ENCODE measurements at regions not wholly inside any gene's neighbourhood (a gene's known extent, or its start where the extent isn't known, plus 50 kb on each side); places are given as distances from the start of the nearest gene placed in this dataset.
"Not testable (repeated sequence)": the region's sequence is repeated elsewhere in the genome, so short reads cannot be mapped to it uniquely, and the experiment has no call there.

DNA sequence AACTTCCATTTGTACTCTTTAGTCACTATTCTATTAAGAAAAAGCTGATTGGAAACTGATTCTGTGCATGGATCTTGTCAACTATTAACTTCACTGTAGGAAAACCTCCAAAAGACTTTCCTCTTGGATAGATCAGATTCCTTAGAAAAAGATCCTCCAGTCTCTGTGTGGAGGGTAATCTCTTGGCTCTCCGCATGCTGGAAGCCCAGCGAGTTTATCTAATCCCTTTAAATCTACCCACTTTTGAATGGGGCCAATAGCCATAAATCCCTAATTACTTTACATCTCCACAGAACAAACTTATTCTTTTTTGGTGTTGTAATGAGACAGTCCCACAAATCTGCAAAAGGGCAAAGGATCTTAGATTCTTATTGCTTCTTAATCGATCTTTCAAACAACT is 1206.4 kb upstream of the ADGRL4 start:
- no peak for DNase-seq (ENCODE audit: low spot score)

DNA sequence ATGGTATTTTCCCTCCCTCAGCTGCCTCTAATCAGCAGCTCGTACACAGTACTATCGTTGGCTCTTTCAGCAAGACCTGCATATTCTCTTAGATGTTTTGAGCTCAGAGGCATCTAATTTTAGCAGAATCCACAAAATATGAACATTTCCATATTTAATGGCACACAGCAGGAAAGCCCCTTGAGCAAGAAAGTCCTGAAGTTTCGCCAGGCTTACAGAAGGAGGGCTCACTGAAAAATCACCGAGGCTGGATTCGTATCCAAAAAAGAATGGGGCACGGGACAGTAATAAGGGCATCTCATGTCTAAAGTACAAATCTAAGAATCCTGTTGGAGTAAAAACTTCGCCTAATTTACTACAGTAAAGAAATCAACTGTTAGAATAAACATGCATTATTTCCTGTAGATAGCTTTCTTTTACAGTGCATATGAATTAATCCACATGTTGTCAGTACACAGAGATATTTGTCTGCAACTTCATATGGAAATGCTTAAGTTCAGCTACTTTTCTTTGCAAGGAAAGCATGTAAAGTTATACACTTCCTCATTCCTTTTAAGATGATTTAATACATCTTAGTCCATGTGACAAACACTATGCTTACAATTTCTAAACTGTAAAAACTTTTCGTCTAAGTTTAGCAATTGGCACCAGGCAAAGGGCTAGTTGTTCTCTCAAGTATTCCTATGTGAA is 1205.3 kb upstream of the ADGRL4 start:
- DNase-seq (ENCODE audit: low spot score), result no peak

DNA sequence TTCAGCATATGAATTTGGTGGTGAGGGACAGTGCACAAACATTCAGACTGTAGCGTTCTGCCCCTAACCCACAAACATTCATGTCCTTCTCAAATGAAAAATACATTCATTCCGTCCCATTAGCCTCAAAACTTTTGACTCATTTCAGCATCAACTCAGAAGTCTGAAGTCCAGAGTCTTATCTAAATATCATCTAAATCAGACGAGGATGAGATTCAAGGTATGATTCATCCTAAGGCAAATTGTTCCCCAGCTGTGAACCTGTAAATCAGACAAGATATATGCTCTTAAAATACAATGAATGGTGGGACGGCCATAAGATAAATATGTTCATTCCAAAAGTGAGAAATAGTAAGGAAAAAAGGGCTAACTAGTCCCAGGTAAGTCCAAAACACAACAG is 1195.6 kb upstream of the ADGRL4 start:
- DNase-seq (ENCODE audit: low spot score), result no peak

DNA sequence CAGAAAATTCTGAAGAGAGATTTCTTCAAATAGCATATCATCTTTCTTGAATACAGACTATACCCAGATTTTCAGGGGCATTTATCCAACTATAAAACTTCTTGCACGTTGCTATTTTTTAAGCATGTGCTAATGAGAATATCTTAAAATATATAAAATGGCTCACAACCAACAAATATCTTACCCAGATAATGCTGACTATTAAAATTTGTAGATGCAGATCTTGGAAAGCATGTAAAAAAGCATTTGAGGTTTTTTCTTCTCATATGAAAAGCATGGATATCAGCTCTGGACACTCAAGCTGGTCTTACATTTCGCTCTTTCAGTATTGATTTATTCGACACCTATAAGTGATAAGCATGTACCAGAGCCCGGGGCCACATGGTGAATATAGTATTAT is 1187.7 kb upstream of the ADGRL4 start:
- no peak for DNase-seq (ENCODE audit: low spot score)

DNA sequence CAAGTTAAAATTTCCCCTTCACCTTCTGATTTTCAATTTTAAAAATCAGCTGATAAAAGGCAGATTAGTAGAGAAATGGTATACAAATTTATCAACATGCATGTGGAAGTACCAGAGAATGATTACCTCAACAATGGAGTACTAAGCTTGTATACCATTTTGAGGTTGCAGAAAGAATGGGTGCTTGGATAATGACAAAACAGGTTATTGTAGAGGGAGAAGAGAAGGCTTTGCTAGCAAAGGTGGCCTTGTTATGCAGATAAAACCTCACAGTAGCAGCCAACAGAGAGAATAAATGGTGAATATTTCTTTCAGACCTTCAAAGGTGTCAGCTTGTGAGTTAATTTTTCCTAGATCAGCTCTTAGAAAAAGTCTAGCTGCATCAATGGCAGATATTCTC is 1174.9 kb upstream of the ADGRL4 start:
- no peak for DNase-seq (ENCODE audit: low spot score)

DNA sequence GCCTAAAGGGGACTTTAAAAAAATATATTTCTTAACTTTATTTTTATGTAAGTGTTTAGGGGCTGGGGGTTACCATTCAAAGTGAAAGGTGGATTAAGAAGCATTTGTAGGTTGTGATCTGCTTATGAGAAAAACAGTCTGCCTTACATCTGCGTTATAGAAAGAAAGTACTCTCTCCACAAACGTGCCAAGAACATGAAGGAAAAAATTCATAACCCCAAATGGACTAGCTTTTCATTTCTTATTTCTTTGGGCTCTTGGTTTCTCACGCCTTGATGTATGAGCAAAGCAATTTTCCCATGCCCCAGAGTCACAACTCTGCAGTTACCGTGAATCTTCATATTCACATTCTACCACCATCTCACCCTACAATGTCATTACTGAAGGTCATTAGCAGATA is 1165.1 kb upstream of the ADGRL4 start:
- DNase-seq (ENCODE audit: low spot score), result no peak

DNA sequence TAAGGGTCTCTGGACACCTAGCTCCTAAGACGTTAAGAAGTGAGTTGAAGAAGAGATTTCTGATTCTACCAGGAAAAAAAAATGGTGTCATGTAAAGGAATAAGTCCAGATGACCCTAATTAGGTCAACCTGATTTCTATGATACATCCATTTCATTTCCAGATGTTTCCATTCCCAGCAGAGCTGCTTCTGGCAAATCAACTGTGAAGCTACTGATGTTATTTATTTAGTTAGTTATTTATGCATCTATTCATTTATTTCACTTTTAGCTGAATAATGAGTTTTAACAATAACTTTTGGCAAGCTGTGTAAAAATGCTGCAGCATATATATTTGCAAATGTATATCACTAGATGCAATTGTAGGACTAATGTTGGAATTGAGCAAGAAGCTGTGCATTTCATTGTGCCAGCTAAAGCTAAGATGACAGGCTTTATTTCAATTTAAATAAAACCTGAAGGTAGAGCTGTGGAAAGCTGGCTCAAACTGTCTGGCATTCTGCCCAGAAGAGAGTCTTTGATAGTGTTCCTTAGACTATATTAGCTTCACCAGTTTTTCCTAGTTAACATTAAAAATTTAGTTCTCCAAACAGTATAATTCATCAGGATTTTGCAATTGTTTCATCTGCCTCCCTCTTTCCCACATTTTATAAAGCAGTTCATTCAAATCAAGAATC is 1164.4 kb upstream of the ADGRL4 start:
- DNase-seq (ENCODE audit: low spot score), result no peak

DNA sequence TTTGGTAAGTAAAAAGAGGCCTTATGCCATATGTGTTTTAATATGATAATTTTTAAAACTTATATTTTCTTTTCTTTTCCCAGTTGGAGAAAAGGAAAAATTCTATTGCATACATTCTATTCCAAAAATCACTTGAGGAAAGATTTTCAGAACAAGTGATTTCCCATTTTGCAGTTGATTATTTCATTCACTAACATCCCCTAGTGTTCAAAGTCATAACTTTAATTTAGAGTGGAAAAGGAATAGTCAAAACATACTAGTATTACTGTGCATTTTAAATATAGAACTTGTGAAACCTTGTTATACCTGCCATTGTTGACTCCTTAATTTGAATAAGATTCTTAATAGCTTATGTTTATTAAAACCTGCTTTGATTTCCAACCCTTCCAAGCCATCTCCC is 1157.6 kb upstream of the ADGRL4 start:
- no peak for DNase-seq (ENCODE audit: low spot score)

DNA sequence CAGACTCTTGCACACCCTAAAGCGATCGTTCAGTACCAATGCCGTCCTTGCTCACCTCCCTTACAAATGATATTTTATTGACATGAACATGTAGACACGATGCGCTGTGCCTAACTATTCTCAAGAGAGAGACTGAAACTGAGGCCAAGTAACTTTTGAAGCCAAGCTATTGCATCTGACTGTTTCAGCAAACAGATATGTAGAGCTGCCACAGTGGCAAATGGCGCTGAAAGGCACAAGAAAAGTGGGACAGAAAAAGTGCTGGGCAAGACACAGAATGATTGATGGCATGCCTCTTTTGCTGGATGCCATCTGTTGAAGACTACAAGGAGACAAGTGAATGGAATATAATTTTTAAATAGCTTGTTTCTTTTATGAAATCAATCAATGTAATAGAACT is 1157.2 kb upstream of the ADGRL4 start:
- no peak for DNase-seq (ENCODE audit: low spot score)

DNA sequence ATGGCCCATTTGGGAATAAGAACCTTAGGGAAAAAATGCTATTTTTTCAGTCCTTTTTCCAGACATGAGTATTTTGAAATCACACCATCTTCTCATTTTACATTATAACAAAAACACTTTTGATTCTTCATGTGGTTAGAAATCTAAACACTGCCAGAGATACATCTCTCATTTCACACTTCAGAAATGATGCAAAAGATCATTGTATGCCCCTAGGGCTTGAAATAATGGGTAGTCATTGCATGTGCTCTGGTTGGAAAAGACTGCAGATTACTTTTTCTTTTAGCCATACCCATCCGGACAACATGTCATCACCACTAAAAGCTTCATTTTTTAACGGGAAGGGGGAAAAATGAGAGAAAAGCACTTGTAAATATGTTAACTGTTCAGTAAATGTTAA is 1152.2 kb upstream of the ADGRL4 start:
- DNase-seq (ENCODE audit: low spot score), result no peak

DNA sequence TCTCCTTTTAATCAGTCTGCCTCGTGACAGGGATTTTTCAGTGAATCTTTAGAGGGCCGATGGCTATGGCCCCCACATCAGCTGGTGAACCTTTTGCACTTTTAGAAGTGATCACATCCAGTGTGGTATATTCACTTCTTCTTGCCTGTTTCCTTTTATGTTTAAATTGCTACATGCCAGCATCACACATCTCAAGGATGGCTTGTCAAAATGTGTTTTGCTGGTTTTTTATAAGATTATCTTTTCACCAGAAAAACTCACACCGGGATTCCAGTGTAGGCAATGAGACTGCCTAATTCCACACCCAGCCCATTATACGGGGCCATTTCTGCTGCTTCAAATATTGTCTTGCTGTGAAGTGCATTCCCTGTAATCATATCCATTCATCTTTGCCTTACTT is 1151.7 kb upstream of the ADGRL4 start:
- no peak for DNase-seq (ENCODE audit: low spot score)

DNA sequence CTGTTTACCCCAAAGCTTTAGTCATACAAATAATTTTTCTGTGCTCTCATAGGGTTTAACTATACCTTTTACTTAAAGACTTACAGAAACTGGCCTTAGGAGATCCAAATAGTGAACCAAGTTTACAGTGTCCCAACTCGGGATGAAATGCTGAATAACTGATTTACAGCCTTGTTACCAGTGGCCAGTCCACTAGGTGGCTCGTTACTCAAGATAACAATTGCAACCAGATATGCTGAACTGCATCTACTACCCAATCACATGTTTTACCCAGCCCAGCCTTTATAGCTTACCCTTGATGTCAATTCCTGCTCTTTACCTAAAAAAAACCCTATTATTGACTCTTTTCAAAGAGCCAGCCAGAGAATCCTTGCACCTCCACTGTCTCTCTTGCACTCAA is 1148.8 kb upstream of the ADGRL4 start:
- DNase-seq (ENCODE audit: low spot score), result no peak

DNA sequence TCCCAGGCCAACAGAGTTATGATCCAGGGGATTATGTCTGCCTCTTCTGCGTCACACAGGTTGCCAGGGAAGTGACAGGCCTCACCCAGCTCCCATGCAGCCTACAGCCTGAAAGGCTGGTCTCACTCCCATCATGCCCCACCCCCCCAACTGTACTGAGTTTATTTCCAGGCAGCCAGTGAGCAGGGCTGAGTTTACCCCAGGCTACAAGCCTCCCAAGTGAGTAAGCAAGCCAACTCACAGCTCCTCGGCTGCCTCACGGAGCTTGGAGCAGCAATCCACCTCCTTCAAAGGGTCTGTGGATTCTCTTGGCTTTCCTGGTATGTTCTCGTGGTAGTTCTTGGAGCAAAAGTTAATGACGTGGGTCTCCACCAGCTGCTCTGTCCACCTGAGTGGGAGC is 1147.6 kb upstream of the ADGRL4 start:
- no peak for DNase-seq (ENCODE audit: low spot score)

DNA sequence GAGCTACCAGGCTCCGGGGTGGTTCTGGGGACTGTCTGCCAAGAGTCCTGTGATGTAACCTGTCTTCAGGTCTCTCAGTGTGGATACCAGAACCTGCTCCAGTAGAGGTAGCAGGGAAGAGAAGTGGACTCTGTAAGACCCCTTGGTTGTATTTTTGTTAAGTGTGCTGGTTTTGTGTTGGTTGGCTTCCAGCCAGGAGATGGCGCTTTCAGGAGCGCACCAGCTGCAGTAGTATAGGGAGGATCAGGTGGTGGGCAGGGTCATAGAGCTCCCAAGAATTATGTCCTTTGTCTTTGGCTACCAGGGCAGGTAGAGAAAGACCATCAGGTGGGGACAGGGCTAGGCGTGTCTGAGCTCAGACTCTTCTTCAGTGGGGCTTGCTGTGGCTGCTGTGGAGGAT is 1147.2 kb upstream of the ADGRL4 start:
- DNase-seq (ENCODE audit: low spot score), result no peak

DNA sequence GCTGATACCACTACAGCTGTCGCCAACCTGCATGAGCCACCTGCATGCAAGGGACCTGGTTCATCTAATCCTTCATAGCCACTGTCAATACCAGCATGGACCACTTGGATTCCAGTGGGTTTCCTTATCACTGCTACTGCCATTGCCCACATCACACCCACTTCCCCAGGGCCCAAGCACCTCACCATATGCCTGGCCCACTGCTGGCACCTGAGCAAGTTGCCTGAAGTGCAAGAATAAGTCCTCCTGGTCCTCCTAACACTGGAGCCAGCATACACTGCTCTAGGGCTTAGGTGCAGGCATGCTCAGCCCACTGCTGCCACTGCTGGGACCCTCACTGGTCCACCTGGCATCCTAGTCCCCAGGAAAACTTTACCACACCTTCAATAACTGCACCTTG is 1136.8 kb upstream of the ADGRL4 start:
- no peak for DNase-seq (ENCODE audit: low spot score)

DNA sequence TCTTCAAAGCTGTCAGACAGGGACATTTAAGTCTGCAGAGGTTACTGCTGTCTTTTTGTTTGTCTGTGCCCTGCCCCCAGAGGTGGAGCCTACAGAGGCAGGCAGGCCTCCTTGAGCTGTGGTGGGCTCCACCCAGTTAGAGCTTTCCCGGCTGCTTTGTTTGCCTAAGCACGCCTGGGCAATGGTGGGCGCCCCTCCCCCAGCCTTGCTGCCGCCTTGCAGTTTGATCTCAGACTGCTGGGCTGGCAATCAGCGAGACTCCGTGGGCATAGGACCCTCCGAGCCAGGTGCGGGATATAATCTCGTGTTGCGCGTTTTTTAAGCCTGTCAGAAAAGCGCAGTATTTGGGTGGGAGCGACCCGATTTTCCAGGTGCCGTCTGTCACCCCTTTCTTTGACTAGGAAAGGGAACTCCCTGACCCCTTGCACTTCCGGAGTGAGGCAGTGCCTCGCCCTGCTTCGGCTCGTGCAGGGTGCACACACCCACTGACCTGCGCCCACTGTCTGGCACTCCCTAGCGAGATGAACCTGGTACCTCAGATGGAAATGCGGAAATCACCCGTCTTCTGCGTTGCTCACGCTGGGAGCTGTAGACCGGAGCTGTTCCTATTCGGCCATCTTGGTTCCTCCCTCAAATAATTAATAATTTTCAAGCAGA is 1131.5 kb upstream of the ADGRL4 start:
- not testable (repeated sequence) for DNase-seq (ENCODE audit: low spot score)

DNA sequence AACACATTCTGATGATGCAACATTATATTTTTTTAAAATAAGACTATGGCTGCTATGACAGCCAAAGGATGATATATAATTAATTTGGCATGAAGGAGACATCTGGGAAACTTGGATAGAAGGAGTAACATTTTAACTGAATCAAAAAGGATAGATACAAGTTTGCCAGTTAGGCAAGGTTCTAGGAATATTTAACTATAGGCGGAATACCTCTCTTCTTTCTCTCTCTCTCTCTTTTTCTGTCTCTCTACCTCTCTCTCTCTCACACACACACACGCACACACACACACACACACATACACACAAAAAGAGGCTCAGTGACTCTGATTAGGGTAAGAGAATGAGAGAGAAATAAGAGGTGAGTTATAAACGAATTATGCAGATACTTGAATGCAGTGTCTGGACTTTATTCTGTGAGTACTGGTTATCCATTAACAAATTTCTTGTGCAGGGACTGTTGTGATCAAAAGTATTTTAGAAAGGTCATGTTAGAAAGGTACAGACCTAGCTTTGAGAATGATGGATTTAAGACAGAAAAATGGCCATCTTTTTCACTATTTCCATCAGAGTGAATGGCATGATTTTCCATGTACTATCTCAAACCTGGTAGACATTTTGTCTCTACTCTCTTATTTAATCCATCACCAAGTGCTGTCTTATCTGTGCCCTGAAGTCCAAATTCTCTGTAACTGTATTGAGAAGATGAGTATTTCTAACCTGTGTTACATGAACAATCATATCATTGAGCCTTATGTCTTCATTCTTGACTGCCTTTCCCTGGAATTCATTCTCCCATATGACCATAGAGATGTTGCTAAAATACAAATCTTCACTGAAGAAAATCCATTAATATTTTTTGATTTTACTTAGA is 1106.9 kb upstream of the ADGRL4 start:
- no peak for DNase-seq (ENCODE audit: low spot score)

DNA sequence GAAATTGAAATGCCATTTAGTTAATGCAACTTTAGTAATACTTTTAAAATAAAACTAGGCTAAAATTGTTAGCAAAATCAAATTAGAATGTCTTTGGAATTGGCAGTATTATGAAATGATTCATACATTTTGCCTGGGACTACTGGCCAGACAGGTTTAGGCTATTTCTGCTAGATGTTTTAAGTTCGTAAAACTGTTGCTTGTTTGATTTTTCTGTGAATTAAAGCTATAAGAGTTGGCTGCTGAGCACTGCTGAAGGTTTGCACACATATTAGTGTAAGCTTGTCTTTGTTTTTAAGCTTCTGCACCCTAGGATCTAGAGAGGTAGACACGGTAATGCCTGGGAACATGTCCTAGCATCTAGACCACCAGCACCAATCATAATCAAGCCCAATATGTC is 1094.6 kb upstream of the ADGRL4 start:
- DNase-seq (ENCODE audit: low spot score), result no peak

DNA sequence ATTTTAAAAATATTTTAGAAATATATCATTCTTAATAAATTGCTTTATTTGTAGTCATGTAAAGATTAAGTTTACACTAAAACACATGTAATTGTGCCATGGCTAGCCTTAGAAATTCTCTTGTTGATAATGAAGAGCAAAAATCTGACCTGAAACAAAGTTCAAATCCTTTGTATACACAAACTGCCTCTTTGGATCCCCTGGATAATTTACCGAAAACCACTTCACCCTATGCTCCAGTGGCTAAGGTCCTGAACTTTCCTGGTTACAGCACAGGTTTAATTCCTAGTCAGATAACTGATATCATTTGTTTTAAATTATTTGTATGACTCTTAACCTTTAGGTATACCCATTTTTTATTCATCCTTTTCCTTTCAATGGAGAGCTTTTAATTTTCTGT is 1093.2 kb upstream of the ADGRL4 start:
- no peak for DNase-seq (ENCODE audit: low spot score)

DNA sequence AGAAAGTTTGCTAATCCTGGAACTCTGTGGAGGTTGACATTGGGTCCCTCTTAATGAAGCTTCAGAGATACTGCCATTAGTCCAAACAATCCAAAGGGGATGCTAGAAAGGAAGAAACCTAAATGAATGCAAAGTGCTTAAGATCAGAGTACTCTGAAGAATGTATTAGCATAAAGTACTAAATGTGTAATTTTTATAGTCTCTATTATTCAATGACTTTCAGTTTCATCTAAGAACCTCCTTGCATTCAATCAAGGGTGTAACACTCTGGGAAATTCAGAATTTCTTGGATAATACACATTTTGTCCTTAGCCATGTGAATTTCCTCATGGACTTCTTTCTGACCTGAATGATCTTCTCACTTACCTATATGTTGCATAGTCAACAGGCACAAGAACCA is 1078.5 kb upstream of the ADGRL4 start:
- DNase-seq (ENCODE audit: low spot score), result no peak

DNA sequence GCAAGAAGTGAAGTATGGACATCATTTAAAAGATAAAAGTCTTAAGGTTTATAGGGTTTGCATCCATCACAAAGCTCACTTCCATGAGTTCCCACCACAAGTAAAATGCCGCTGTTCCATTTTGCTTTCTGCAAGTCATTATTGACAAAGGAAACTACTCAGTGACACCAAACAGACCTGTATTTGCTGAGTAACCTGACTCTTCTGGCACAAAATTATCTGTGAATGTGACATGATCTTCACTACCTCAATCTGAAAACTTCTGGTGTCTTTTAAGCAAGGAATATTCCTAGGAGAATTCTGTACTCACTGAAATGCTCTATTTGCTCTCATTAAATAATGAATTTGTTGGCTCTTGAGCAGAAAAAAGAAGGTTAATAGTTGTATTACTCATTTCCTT is 1077.4 kb upstream of the ADGRL4 start:
- DNase-seq (ENCODE audit: low spot score), result no peak

DNA sequence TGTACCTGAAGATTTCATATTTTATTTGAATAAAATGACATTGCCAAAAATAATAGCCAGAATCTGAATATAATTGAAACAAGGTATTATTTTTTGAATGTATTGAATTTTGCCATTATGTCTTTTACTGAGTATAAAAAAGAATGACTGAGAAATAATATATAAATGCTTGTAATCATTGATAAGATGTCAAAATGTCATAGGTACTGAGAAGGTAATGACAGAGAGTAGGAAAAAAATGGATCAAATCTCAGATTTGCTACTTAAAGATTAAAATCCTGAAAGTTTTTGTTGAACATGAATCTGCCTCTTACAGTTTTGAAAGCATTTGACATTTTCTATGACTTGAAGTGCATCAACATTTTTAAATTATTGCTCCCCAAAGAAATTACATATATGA is 1069.9 kb upstream of the ADGRL4 start:
- no peak for DNase-seq (ENCODE audit: low spot score)
